ENCODE measurements at regions not wholly inside any gene's neighbourhood (a gene's known extent, or its start where the extent isn't known, plus 50 kb on each side); places are given as distances from the start of the nearest gene placed in this dataset.

GRCh38 chr14:97874394-97874793 lies 1077.2 kb downstream of the VRK1 start:
- TF ChIP-seq POLR2A (IDR thresholded peaks at IDR 0.05; ENCODE audit: low read depth, low read length) (no peak), CTCF (conservative IDR thresholded peaks at IDR 0.05; ENCODE audit: low read depth, low read length) (no peak), NFE2L2 (IDR thresholded peaks at IDR 0.05; ENCODE audit: low read depth, low read length) (no peak), MXI1 (IDR thresholded peaks at IDR 0.05; ENCODE audit: borderline replicate concordance, low read depth, low read length) (no peak), RAD21 (IDR thresholded peaks at IDR 0.05; ENCODE audit: low read length) (no peak), RFX5 (IDR thresholded peaks at IDR 0.05; ENCODE audit: low read depth, low read length) (no peak), SMC3 (IDR thresholded peaks at IDR 0.05; ENCODE audit: low read depth, low read length) (no peak), MAFK (IDR thresholded peaks at IDR 0.05; ENCODE audit: low read depth, low read length) (no peak), CHD1 (IDR thresholded peaks at IDR 0.05; ENCODE audit: low read depth, low read length) (no peak), CEBPB (IDR thresholded peaks at IDR 0.05; ENCODE audit: low read depth, low read length) (no peak), FOS (IDR thresholded peaks at IDR 0.05; ENCODE audit: low read depth, low read length) (no peak), RCOR1 (IDR thresholded peaks at IDR 0.05; ENCODE audit: insufficient replicate concordance, low read length) (no peak)
- TF ChIP-seq, protein P1, sequence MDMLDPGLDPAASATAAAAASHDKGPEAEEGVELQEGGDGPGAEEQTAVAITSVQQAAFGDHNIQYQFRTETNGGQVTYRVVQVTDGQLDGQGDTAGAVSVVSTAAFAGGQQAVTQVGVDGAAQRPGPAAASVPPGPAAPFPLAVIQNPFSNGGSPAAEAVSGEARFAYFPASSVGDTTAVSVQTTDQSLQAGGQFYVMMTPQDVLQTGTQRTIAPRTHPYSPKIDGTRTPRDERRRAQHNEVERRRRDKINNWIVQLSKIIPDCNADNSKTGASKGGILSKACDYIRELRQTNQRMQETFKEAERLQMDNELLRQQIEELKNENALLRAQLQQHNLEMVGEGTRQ (IDR thresholded peaks at IDR 0.05; ENCODE audit: low read depth, low read length): no peak
- TF ChIP-seq, protein P2, sequence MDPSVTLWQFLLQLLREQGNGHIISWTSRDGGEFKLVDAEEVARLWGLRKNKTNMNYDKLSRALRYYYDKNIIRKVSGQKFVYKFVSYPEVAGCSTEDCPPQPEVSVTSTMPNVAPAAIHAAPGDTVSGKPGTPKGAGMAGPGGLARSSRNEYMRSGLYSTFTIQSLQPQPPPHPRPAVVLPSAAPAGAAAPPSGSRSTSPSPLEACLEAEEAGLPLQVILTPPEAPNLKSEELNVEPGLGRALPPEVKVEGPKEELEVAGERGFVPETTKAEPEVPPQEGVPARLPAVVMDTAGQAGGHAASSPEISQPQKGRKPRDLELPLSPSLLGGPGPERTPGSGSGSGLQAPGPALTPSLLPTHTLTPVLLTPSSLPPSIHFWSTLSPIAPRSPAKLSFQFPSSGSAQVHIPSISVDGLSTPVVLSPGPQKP (IDR thresholded peaks at IDR 0.05; ENCODE audit: borderline replicate concordance, low read depth, low read length): no peak

Measured in IMR-90 (cell line).